PC-3 (cell line): ENCODE measurements at regions not wholly inside any gene's neighbourhood (a gene's known extent, or its start where the extent isn't known, plus 50 kb on each side); places are given as distances from the start of the nearest gene placed in this dataset.

Experiments used
- ATAC-seq: fragments of 200-7000 bp; cut with Tn5 transposase; 2 replicates; pipeline ENCODE4 v1.9.1; 2020; ENCODE audit warnings: mild to moderate bottlenecking, moderate library complexity
- BruUV-seq: library from RNA; stranded (reverse); fragments of 400-500 nt; replicated peaks from 2 replicates; lab custom pipeline; 2021; lab: Mats Ljungman, UMichigan
- CTCF ChIA-PET: fragments of 300-600 bp; sonication (Branson Sonifier 250); formaldehyde crosslinking; loops from one replicate; lab custom pipeline; 2022; ENCODE audit warnings: antibody characterized with exemption; lab: Charles Lee
- POLR2A ChIA-PET: fragments of 300-600 bp; sonication (Branson Sonifier 250); formaldehyde crosslinking; loops from one replicate; lab custom pipeline; 2022; ENCODE audit warnings: antibody characterized with exemption; ENCODE audit not compliant: unreplicated experiment; lab: Charles Lee
- DNase-seq: peaks from one replicate; pipeline ENCODE4 v3.0.0-alpha.2; 2015
- H2AFZ ChIP-seq: fragments of 300-600 bp; sonication (generic); 2 replicates; pipeline ENCODE4 v1.6.0; 2016; ENCODE audit warnings: antibody characterized with exemption, low read length
- H3F3A ChIP-seq: fragments of 300-600 bp; sonication (generic); one replicate; pipeline ENCODE4 v1.6.0; 2017; ENCODE audit warnings: antibody characterized with exemption, low read length, control low read depth, mild to moderate bottlenecking; ENCODE audit not compliant: unreplicated experiment
- H3K27ac ChIP-seq: fragments of 300-600 bp; sonication (generic); 2 replicates; pipeline ENCODE4 v1.5.1; 2016; ENCODE audit warnings: mild to moderate bottlenecking, low read length
- H3K27me3 ChIP-seq: fragments of 300-600 bp; sonication (generic); 2 replicates; pipeline ENCODE4 v1.6.1; 2016; ENCODE audit warnings: low read length, mixed read lengths
- H3K36me3 ChIP-seq: fragments of 300-600 bp; sonication (generic); 2 replicates; pipeline ENCODE4 v1.6.1; 2016; ENCODE audit warnings: low read depth, mixed run types, low read length, mixed read lengths
- H3K4me1 ChIP-seq: fragments of 300-600 bp; sonication (generic); 2 replicates; pipeline ENCODE4 v1.5.1; 2016; ENCODE audit warnings: low read length; ENCODE audit not compliant: insufficient read depth
- H3K4me2 ChIP-seq: fragments of 300-600 bp; sonication (generic); 2 replicates; pipeline ENCODE4 v1.6.0; 2016; ENCODE audit warnings: low read length
- H3K4me3 ChIP-seq: fragments of 300-600 bp; sonication (generic); 2 replicates; pipeline ENCODE4 v1.5.1; 2016; ENCODE audit warnings: mild to moderate bottlenecking, low read length, mixed read lengths
- H3K79me2 ChIP-seq: fragments of 300-600 bp; sonication (generic); 2 replicates; pipeline ENCODE4 v1.6.1; 2017; ENCODE audit warnings: low read length, mixed read lengths
- H3K9ac ChIP-seq: fragments of 300-600 bp; sonication (generic); 2 replicates; pipeline ENCODE4 v1.6.0; 2016; ENCODE audit warnings: mild to moderate bottlenecking, low read length
- H3K9me2 ChIP-seq: fragments of 300-600 bp; sonication (generic); replicated peaks from 2 replicates; pipeline ENCODE4 v1.6.1; 2016; ENCODE audit warnings: mixed run types, low read length, mixed read lengths
- H3K9me3 ChIP-seq: fragments of 300-600 bp; sonication (generic); 2 replicates; pipeline ENCODE4 v1.6.1; 2016; ENCODE audit warnings: low read length, mixed read lengths
- H4K20me1 ChIP-seq: fragments of 300-600 bp; sonication (generic); 2 replicates; pipeline ENCODE4 v1.6.1; 2016; ENCODE audit warnings: low read length, mixed read lengths
- CTCF ChIP-seq: fragments of 300-600 bp; sonication (generic); conservative IDR thresholded peaks from 2 replicates; pipeline ENCODE4 v1.5.1; 2017; ENCODE audit warnings: antibody characterized with exemption, low read depth, mild to moderate bottlenecking, low read length
- EZH2 ChIP-seq: fragments of 300-600 bp; sonication (generic); IDR thresholded peaks from one replicate; pipeline ENCODE4 v1.6.1; 2017; ENCODE audit warnings: antibody characterized with exemption, mild to moderate bottlenecking, low read length; ENCODE audit not compliant: unreplicated experiment
- EZH2phosphoT487 ChIP-seq: fragments of 300-600 bp; sonication (generic); IDR thresholded peaks from 2 replicates; pipeline ENCODE4 v1.6.1; 2018; ENCODE audit warnings: mild to moderate bottlenecking, antibody characterized with exemption, low read length, borderline replicate concordance
- intact Hi-C: fragments of 100-400 bp; cut with micrococcal nuclease; formaldehyde crosslinking; loops from 2 replicates; pipeline ENCODE4 v1.9.0; 2023

- POLR2A ChIA-PET: no interaction called here
- Histone ChIP-seq H3K79me2 (no peaks in the 10 kb centered on the region), H3K4me3 (no peak overlapping the region), H3K9me3 (no peaks in the 10 kb centered on the region), H3F3A (no peaks in the 10 kb centered on the region), H2AFZ (no peak overlapping the region), H3K27ac (no peak overlapping the region), H3K9me2 (no peaks in the 10 kb centered on the region), H3K4me2 (no peak overlapping the region), H3K9ac (no peak overlapping the region), H4K20me1 (no peaks in the 10 kb centered on the region), H3K27me3 (no peaks in the 10 kb centered on the region), H3K4me1 (no peaks in the 10 kb centered on the region), H3K36me3 (no peaks in the 10 kb centered on the region)
- BruUV-seq: no TSS peak
- CTCF ChIA-PET: no interaction called here
- ATAC-seq (no peak), DNase-seq (no peak)
- TF ChIP-seq EZH2 (no peak), EZH2phosphoT487 (no peak)
- intact Hi-C loops: no loop called here
These were observed 301.1 kb downstream of the ABCC12 start for GRCh38 chr16:47854737-47855136.

- ChIA-PET CTCF (no interaction called here), POLR2A (no interaction called here)
- Histone ChIP-seq H3K36me3 (no peaks in the 10 kb centered on the region), H3K27me3 (no peaks in the 10 kb centered on the region), H4K20me1 (no peaks in the 10 kb centered on the region), H3K4me1 (peaks cover 11% of the 10 kb centered on the region), H3K4me2 (no peak overlapping the region), H3F3A (no peaks in the 10 kb centered on the region), H3K9me3 (no peaks in the 10 kb centered on the region), H3K9ac (no peak overlapping the region), H2AFZ (no peak overlapping the region), H3K9me2 (no peaks in the 10 kb centered on the region), H3K79me2 (no peaks in the 10 kb centered on the region), H3K27ac (no peak overlapping the region), H3K4me3 (no peak overlapping the region)
- ATAC-seq (no peak), DNase-seq (no peak)
- intact Hi-C loops: no loop called here
- no TSS peak for BruUV-seq
- TF ChIP-seq EZH2phosphoT487 (no peak), EZH2 (no peak), CTCF (no peak)
These were observed 302.8 kb downstream of the ABCC12 start for GRCh38 chr16:47852991-47853390.

DNA sequence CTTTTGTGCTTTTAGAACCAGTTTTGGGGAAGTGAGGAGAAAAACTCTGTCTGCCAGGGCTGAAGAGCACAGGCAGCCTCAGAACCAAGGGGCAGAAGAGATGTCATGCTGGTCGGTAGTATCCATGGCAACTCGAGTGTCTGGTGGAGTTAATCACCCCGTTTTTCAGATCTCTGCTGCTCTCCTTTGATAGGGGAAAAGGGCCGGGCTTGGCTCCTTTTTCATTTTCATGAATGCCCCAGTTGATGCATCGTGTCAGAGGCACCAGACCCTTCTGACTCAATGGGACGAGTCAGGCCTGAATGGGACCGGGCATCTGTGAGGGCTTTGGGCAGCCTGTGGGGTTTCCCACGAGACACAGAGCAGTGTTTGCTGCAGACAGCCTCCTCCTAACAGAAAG is 304.6 kb downstream of the ABCC12 start:
- Histone ChIP-seq H3K4me3 (no peak overlapping the region), H3K9me3 (no peaks in the 10 kb centered on the region), H4K20me1 (no peaks in the 10 kb centered on the region), H3K27ac (no peak overlapping the region), H3K36me3 (no peaks in the 10 kb centered on the region), H3K4me1 (peaks cover 23% of the 10 kb centered on the region), H3K79me2 (no peaks in the 10 kb centered on the region), H3K9ac (no peak overlapping the region), H3F3A (no peaks in the 10 kb centered on the region), H3K27me3 (no peaks in the 10 kb centered on the region), H3K4me2 (no peak overlapping the region), H3K9me2 (no peaks in the 10 kb centered on the region), H2AFZ (no peak overlapping the region)
- ChIA-PET CTCF (no interaction called here), POLR2A (no interaction called here)
- ATAC-seq (no peak), DNase-seq (no peak)
- intact Hi-C loops: no loop called here
- TF ChIP-seq EZH2 (no peak), EZH2phosphoT487 (no peak), CTCF (no peak)
- BruUV-seq: no TSS peak
